HG03175 (cell line): ENCODE measurements at regions not wholly inside any gene's neighbourhood (a gene's known extent, or its start where the extent isn't known, plus 50 kb on each side); places are given as distances from the start of the nearest gene placed in this dataset.

Experiments used
- ATAC-seq: cut with Tn5 transposase; IDR thresholded peaks from one replicate; pipeline ENCODE4 v1.9.1; 2021; ENCODE audit warnings: mild to moderate bottlenecking, moderate library complexity; ENCODE audit not compliant: unreplicated experiment

- ATAC-seq = no peak
Measured at GRCh38 chr1:193730017-193730416, 543.6 kb upstream of the B3GALT2 start.

GRCh38 chr1:193729429-193729828 lies 543.0 kb upstream of the B3GALT2 start:
- ATAC-seq = no peak

GRCh38 chr1:193727850-193728249 lies 541.4 kb upstream of the B3GALT2 start:
- no peak for ATAC-seq

GRCh38 chr1:193726722-193727121 lies 540.3 kb upstream of the B3GALT2 start:
- ATAC-seq = no peak

- no peak for ATAC-seq
Measured at GRCh38 chr1:193712392-193712791, 526.0 kb upstream of the B3GALT2 start.

GRCh38 chr1:193709607-193710006 lies 523.2 kb upstream of the B3GALT2 start:
- no peak for ATAC-seq

- no peak for ATAC-seq
Measured at GRCh38 chr1:193707271-193708021, 521.0 kb upstream of the B3GALT2 start.

- no peak for ATAC-seq
Measured at GRCh38 chr1:193706766-193707165, 520.4 kb upstream of the B3GALT2 start.

- ATAC-seq = no peak
Measured at GRCh38 chr1:193705554-193705981, 519.2 kb upstream of the B3GALT2 start.

- ATAC-seq = no peak
Measured at GRCh38 chr1:193703655-193704054, 517.2 kb upstream of the B3GALT2 start.

GRCh38 chr1:193703121-193703520 lies 516.7 kb upstream of the B3GALT2 start:
- no peak for ATAC-seq

GRCh38 chr1:193701759-193702158 lies 515.3 kb upstream of the B3GALT2 start:
- no peak for ATAC-seq

GRCh38 chr1:193700710-193701355 lies 514.4 kb upstream of the B3GALT2 start:
- ATAC-seq = no peak

- no peak for ATAC-seq
Measured at GRCh38 chr1:193699261-193699660, 512.8 kb upstream of the B3GALT2 start.

- ATAC-seq = no peak
Measured at GRCh38 chr1:193697776-193698175, 511.4 kb upstream of the B3GALT2 start.

- ATAC-seq = no peak
Measured at GRCh38 chr1:193697115-193697762, 510.8 kb upstream of the B3GALT2 start.

GRCh38 chr1:193694741-193695140 lies 508.3 kb upstream of the B3GALT2 start:
- no peak for ATAC-seq

GRCh38 chr1:193685986-193686385 lies 499.6 kb upstream of the B3GALT2 start:
- no peak for ATAC-seq

- no peak for ATAC-seq
Measured at GRCh38 chr1:193681422-193681821, 495.0 kb upstream of the B3GALT2 start.

- no peak for ATAC-seq
Measured at GRCh38 chr1:193680924-193681316, 494.5 kb upstream of the B3GALT2 start.

GRCh38 chr1:193680247-193680923 lies 494.0 kb upstream of the B3GALT2 start:
- ATAC-seq = no peak
